Lower lobe of right lung (tissue), 2 donors: ENCODE measurements at regions not wholly inside any gene's neighbourhood (a gene's known extent, or its start where the extent isn't known, plus 50 kb on each side); places are given as distances from the start of the nearest gene placed in this dataset.

Source experiments
- ATAC-seq, 2 donors: fragments of 200-7000 bp; cut with Tn5 transposase; one replicate each; pipeline ENCODE4 v1.9.1; 2020 to 2022; ENCODE audit warnings: mild to moderate bottlenecking in 2 of 2, moderate library complexity in 2 of 2
- DNase-seq: peaks from one replicate; pipeline ENCODE4 v3.0.0-alpha.2; 2020
- H3K27ac ChIP-seq: fragments of 200-600 bp; one replicate; pipeline ENCODE4 v1.8.0; 2022
- H3K27me3 ChIP-seq: fragments of 200-600 bp; one replicate; pipeline ENCODE4 v1.8.0; 2022; ENCODE audit warnings: low read depth
- H3K36me3 ChIP-seq: fragments of 200-600 bp; one replicate; pipeline ENCODE4 v1.8.0; 2022; ENCODE audit warnings: mild to moderate bottlenecking
- H3K4me1 ChIP-seq: fragments of 200-600 bp; one replicate; pipeline ENCODE4 v1.8.0; 2022
- H3K4me3 ChIP-seq: fragments of 200-600 bp; one replicate; pipeline ENCODE4 v1.8.0; 2022; ENCODE audit warnings: mild to moderate bottlenecking
- H3K9me3 ChIP-seq: fragments of 200-600 bp; one replicate; pipeline ENCODE4 v1.8.0; 2022
- CTCF ChIP-seq: fragments of 200-600 bp; IDR thresholded peaks from one replicate; pipeline ENCODE4 v1.8.0; 2022; ENCODE audit warnings: antibody characterized with exemption, mild to moderate bottlenecking
- intact Hi-C: fragments of 100-400 bp; cut with DNase I; formaldehyde crosslinking; loops from one replicate; pipeline ENCODE4 v1.11.0; 2022
- donor health status: DM: no; HTN: yes; CAD: no; lungs with severe emphysema.

DNA sequence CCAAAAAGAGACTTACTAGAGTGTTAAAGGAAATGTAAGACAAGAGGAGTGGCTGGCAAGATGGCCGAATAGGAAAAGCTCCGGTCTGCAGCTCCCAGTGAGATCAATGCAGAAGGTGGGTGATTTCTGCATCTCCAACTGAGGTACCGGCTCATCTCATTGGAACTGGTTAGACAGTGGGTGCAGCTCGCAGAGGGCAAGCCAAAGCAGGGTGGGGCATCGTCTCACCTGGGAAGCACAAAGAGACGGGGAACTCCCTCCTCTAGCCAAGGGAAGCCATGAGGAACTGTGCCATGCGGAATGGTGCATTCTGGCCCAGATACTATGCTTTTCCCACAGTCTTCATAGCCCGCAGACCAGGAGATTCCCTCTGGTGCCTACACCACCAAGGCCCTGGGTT is 308.7 kb downstream of the AGTPBP1 start:
- DNase-seq (no peak), ATAC-seq (no peak)
- Histone ChIP-seq H3K36me3 (no peaks in the 10 kb centered on the region), H3K9me3 (no peaks in the 10 kb centered on the region), H3K27ac (no peak overlapping the region), H3K27me3 (no peaks in the 10 kb centered on the region), H3K4me1 (peaks cover 11% of the 10 kb centered on the region), H3K4me3 (no peak overlapping the region)
- TF ChIP-seq CTCF: no peak
- intact Hi-C loops: no loop called here

DNA sequence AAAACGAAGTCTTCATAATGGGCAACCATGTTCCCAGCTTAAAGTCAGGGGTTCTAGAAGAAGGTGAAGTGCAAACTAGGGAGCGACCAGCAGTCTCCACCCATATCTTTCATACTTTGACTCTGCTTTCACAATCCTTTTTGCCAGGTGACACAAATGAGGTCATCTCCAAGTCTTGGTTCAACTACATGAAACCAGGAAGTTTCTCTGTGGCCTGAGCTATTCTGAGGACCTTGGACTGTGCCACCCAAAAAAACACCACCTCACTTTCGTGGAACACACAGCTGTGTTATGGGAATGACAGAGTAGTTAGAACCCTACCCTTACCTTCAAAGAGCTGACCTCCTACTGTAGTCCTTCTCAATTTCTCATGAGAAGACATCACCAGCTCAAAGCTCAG is 309.2 kb downstream of the AGTPBP1 start:
- no peaks in the 10 kb centered on the region for H3K27me3 ChIP-seq
- no peaks in the 10 kb centered on the region for H3K36me3 ChIP-seq
- no peak for DNase-seq
- intact Hi-C loops: no loop called here
- no peak for TF ChIP-seq CTCF
- no peak overlapping the region for H3K27ac ChIP-seq
- peaks cover 11% of the 10 kb centered on the region for H3K4me1 ChIP-seq
- H3K4me3 ChIP-seq: no peak overlapping the region
- H3K9me3 ChIP-seq: no peaks in the 10 kb centered on the region
- peak in 1 of 2 donors; percentile 21 for ATAC-seq

GRCh38 chr9:85431339-85432102 is 310.2 kb downstream of the AGTPBP1 start:
- no peaks in the 10 kb centered on the region for H3K36me3 ChIP-seq
- TF ChIP-seq CTCF: no peak
- intact Hi-C loops: no loop called here
- H3K9me3 ChIP-seq: no peaks in the 10 kb centered on the region
- H3K27ac ChIP-seq: no peak overlapping the region
- DNase-seq (no peak), ATAC-seq (peak; percentile 62 to 66)
- H3K4me1 ChIP-seq: peaks cover 11% of the 10 kb centered on the region
- no peak overlapping the region for H3K4me3 ChIP-seq
- H3K27me3 ChIP-seq: no peaks in the 10 kb centered on the region

GRCh38 chr9:85430659-85431338 is 311.0 kb downstream of the AGTPBP1 start:
- TF ChIP-seq CTCF: no peak
- Histone ChIP-seq H3K9me3 (no peaks in the 10 kb centered on the region), H3K4me3 (no peak overlapping the region), H3K27me3 (no peaks in the 10 kb centered on the region), H3K4me1 (peaks cover 11% of the 10 kb centered on the region), H3K36me3 (no peaks in the 10 kb centered on the region), H3K27ac (no peak overlapping the region)
- DNase-seq (no peak), ATAC-seq (no peak)
- intact Hi-C loops: no loop called here

- no peaks in the 10 kb centered on the region for H3K36me3 ChIP-seq
- intact Hi-C loops: no loop called here
- peaks cover 8% of the 10 kb centered on the region for H3K4me1 ChIP-seq
- ATAC-seq (no peak), DNase-seq (no peak)
- no peak for TF ChIP-seq CTCF
- no peak overlapping the region for H3K27ac ChIP-seq
- H3K27me3 ChIP-seq: no peaks in the 10 kb centered on the region
- H3K4me3 ChIP-seq: no peak overlapping the region
- no peaks in the 10 kb centered on the region for H3K9me3 ChIP-seq
Observed at GRCh38 chr9:85428230-85428629, 313.5 kb downstream of the AGTPBP1 start.
